ENCODE measurements at regions not wholly inside any gene's neighbourhood (a gene's known extent, or its start where the extent isn't known, plus 50 kb on each side); places are given as distances from the start of the nearest gene placed in this dataset.

GRCh38 chr4:162265802-162266201, 102.0 kb upstream of the FSTL5 start (continued):
- no peak for TF ChIP-seq ZNF462 (CRISPR knock-in tag; IDR thresholded peaks at IDR 0.05)
- no peak for TF ChIP-seq POLR2AphosphoS5 (IDR thresholded peaks at IDR 0.05; ENCODE audit: low read depth)
- TF ChIP-seq ZNF331 (CRISPR knock-in tag; IDR thresholded peaks at IDR 0.05; ENCODE audit: low read depth): no peak
- no peak for TF ChIP-seq CTCF (conservative IDR thresholded peaks at IDR 0.05; ENCODE audit: low read depth in 2 of 2)
- no peak for TF ChIP-seq EZH2phosphoT487 (IDR thresholded peaks at IDR 0.05; ENCODE audit: unreplicated experiment)
- no peak for TF ChIP-seq ETS1 (IDR thresholded peaks at IDR 0.05)
- TF ChIP-seq ZNF114 (CRISPR knock-in tag; IDR thresholded peaks at IDR 0.05): no peak

GRCh38 chr4:162245051-162245450, 81.3 kb upstream of the FSTL5 start:
- Histone ChIP-seq H4K20me1 (replicated peaks; ENCODE audit: insufficient read depth) (no peaks in the 10 kb centered on the region), H3K4me2 (no peak overlapping the region), H3K36me3 (ENCODE audit: insufficient read depth) (no peaks in the 10 kb centered on the region), H3K27ac (ENCODE audit: low read depth) (no peak overlapping the region), H3K4me3 (no peak overlapping the region), H3F3A (replicated peaks; ENCODE audit: low read depth) (no peaks in the 10 kb centered on the region), H3K9me2 (ENCODE audit: insufficient read depth) (no peaks in the 10 kb centered on the region), H2AFZ (peak overlapping the region; percentile 61; the same call in 1 of the 2 replicates), H3K4me1 (ENCODE audit: insufficient read depth) (no peaks in the 10 kb centered on the region), H3K79me2 (replicated peaks; ENCODE audit: insufficient read depth) (no peaks in the 10 kb centered on the region), H3K27me3 (ENCODE audit: insufficient read depth) (no peaks in the 10 kb centered on the region)
- Mint-ChIP-seq H3K4me3 (no peak overlapping the region), H3K36me3 (ENCODE audit: low read depth) (no peaks in the 10 kb centered on the region), H3K9me3 (no peaks in the 10 kb centered on the region; the same call in 2 of the 3 replicates), H3K4me1 (no peaks in the 10 kb centered on the region), H3K27me3 (ENCODE audit: insufficient read depth, low read depth, poor library complexity) (peaks cover 6% of the 10 kb centered on the region), H3K27ac (no peak overlapping the region)
- ATAC-seq: no peak
- DNase-seq (ENCODE audit: low spot score): no peak
- no peak for TF ChIP-seq ZNF462 (CRISPR knock-in tag; IDR thresholded peaks at IDR 0.05)
- no peak for TF ChIP-seq ZNF331 (CRISPR knock-in tag; IDR thresholded peaks at IDR 0.05; ENCODE audit: low read depth)
